Umbilical cord (tissue), 1 donor: ENCODE measurements at regions not wholly inside any gene's neighbourhood (a gene's known extent, or its start where the extent isn't known, plus 50 kb on each side); places are given as distances from the start of the nearest gene placed in this dataset.
A peak's percentile ranks its signal among the peaks of the same experiment; 100 is the strongest.
"Not testable (repeated sequence)": the region's sequence is repeated elsewhere in the genome, so short reads cannot be mapped to it uniquely, and the experiment has no call there.

Source experiments
- DNase-seq: peaks from one replicate; pipeline ENCODE4 v3.0.0-alpha.2; 2015; ENCODE audit warnings: low spot score

DNA sequence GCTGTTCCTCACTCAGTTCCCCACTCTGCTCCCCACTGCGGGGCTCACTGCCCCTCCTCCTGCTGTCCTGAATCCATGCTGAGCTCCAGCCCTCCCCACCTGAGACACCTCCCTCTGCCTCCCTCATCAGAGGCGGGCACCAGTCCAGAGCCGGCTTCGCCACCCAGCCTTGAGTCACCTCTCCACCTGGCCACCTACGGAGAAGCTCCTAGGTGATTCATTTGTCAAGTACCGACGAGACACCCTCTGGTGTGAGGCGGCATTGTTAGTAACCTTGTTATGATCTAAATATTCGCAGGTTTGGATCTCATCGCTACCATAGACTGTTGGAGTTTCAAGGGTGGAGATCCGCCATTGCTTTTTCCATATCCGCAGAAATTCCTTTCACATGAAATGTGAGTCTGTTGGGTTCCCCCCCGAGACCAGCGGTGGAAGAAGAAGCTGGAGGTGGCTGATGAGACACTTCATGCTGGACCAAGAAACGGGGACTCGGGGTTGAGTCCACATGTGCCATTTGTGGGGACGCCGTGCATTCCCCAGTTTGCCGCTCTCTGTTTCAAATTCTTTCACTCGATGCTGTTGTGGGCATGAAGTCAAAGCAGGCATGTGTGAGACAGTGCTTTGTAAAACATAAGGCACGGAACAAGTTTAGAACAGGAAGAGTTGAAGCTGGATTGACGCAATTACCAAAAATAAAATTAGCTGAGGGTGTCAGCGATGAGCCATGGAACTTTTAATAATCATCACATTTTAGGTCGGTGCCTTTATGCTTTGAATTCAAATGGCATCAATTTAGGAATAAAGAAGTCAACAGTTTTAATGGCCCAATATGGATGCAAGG, 259.8 kb upstream of the HDAC4 start:
- no peak for DNase-seq

- DNase-seq: no peak
Observed at GRCh38 chr2:239657992-239658391, 257.2 kb upstream of the HDAC4 start.

DNA sequence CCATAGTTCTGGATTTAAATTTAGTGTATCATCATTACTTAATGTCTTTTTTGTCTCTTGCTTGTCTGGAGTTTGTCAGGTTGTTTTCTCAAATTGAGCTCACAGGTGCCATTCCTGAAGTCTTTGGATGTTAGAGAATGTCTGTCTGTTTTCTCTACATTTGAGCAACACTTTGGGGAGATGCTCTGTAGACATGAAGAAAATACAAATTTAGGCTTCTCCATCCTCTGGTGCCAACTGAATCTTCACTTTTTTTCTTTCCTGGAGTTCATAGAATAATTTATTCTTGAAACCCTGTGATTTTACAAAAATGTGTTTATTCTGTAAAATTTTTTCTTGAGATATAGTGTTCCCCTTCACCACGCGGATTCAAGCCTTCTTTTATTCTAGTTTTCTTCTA, 256.4 kb upstream of the HDAC4 start:
- no peak for DNase-seq

GRCh38 chr2:239654266-239654665, 253.4 kb upstream of the HDAC4 start:
- DNase-seq: no peak

GRCh38 chr2:239651859-239652258, 251.0 kb upstream of the HDAC4 start:
- DNase-seq: no peak

GRCh38 chr2:239650674-239651073, 249.9 kb upstream of the HDAC4 start:
- no peak for DNase-seq

DNA sequence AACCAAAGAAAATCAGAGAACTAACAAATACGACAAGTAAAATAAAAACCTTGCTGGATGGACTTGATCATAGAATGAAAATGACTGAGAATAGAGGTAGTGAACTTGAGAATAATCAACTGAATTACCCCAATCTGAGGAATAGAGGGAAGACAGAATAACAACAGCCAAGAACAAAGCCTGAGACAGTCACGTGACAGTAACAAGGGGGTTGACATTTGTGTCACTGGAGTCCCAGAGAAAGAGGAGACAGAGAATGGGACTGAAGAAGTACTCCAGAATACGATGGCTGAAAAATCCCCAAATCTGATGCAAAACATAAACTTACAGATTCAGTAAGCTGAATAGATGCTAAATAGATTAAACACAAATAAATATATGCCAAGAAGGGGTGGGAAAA, 248.5 kb upstream of the HDAC4 start:
- no peak for DNase-seq

DNA sequence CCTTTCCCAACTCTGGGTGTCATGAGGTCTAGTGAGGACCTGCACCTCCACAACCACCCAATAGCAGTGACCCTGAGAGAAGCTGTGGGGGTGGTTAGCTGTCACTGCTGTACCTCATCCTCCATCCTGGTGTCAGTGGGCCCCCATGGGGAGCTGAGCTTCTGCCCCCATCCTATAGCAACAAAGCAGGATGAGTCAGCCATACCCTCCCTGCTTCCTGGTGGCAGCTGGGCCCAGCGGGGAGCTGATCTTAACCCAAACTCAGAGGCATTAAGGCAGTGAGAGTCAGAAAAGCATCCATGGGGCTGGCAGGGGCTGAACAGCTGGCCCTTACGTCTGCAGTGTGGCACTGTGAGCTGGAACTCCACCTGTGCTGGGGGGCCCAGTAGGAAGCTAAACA, 247.8 kb upstream of the HDAC4 start:
- DNase-seq: no peak

DNA sequence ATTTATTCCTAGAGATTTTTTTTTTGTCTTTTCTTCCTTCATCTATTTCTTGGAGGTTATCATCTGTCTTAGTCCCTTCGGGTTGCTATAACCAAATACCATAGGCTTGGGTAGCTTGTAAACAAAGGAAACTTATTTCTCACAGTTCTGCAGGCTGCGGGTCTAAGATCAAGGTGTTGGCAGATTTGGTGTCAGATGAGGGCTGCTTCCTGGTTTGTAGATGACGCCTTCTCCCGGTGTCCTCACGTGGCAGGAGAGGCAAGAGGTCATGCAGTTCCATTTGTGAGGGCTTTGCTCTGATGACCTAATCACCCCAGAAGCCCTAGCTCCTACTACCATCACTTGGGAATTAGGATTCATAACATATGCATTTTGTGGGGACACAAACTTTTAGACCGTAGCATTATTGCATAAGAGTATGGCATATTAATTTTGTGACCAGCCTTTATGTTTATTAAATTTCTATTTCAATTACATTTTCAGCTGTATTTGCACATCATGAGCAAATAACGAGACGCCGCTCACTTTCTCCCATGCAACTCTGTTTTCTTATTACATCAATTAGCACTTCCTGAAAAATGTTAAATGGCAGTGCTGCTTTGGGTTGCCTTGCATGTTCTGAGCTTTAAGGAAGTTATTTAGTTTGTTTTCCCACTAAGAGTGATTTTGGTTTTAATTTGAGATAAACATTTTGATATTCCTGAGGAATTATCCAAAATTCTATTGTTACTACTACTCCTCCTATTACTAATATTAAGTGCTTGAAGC, 246.4 kb upstream of the HDAC4 start:
- DNase-seq: no peak

- DNase-seq: no peak
Observed at GRCh38 chr2:239646184-239646583, 245.4 kb upstream of the HDAC4 start.

DNA sequence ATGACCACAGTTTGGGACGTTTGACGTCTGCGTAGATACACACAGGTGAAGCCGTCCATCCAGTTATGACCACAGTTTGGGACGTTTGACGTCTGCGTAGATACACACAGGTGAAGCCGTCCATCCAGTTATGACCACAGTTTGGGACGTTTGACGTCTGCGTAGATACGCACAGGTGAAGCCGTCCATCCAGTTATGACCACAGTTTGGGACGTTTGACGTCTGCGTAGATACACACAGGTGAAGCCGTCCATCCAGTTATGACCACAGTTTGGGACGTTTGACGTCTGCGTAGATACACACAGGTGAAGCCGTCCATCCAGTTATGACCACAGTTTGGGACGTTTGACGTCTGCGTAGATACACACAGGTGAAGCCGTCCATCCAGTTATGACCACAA, 243.8 kb upstream of the HDAC4 start:
- not testable (repeated sequence) for DNase-seq

DNA sequence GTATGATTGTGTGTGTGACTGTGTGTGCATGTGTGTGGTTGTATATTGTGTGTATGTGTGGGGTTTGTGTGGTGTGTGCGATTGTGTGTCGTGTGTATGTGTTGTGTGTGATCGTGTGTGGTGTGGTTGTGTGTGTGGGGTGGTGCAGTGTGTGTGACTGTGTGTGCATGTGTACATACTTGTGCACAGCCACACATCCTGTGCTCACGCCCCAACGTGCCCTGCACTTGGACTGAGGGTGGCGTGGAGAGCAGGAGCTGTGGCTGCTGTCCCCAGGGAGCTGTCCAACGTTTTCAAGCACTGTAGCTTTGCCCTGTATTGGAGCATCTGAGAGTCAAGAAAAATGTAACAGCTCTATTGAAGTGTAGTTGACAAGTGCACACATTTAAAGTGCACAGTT, 243.2 kb upstream of the HDAC4 start:
- DNase-seq: peak; percentile 33

DNA sequence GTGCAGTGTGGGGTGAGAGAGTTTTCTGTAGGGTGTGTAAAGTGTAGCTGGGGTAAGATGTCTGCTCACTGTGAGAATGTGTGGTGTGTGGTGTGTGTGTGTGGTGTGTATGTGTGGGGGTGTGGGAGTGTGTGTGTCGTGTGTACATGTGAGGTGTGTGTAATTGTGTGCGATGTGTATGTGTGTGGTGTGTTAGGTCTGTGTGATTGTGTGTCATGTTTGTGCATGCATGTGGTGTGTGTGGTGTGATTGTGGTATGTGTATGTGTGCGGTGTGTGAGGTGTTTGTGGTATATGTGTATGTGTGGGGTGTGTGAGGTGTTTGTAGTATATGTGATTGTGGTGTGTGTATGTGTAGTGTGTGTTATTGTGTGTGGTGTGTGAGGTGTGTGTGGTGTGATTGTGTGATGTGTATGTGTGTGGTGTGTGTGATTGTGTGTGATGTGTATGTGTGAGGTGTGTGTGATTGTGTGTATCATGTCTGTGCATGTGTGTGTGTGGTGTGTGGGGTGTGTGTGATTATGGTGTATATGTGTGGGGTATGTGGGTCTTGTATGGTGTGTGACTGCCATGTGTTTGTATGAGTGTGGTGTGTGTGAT, 241.7 kb upstream of the HDAC4 start:
- no peak for DNase-seq

DNA sequence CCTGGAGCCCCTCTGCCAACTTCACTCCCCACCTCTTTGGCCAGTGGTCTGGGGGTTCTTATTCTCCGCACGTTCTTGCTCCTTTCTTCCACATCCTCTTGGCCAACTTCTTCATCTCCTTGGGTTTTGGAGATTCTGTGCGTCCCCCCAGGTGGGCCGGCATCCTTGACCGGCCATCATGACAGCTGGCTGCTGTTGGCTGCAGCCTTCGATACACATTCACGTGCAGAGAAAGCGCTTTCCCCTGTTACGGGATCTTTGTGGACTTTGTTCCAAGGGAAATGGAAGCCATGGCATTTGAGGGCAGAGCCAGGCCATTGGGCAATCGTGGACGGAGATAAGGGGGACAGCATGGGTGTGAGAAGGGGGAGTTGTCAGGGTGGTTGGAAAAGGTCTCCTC, 241.1 kb upstream of the HDAC4 start:
- not testable (repeated sequence) for DNase-seq

DNA sequence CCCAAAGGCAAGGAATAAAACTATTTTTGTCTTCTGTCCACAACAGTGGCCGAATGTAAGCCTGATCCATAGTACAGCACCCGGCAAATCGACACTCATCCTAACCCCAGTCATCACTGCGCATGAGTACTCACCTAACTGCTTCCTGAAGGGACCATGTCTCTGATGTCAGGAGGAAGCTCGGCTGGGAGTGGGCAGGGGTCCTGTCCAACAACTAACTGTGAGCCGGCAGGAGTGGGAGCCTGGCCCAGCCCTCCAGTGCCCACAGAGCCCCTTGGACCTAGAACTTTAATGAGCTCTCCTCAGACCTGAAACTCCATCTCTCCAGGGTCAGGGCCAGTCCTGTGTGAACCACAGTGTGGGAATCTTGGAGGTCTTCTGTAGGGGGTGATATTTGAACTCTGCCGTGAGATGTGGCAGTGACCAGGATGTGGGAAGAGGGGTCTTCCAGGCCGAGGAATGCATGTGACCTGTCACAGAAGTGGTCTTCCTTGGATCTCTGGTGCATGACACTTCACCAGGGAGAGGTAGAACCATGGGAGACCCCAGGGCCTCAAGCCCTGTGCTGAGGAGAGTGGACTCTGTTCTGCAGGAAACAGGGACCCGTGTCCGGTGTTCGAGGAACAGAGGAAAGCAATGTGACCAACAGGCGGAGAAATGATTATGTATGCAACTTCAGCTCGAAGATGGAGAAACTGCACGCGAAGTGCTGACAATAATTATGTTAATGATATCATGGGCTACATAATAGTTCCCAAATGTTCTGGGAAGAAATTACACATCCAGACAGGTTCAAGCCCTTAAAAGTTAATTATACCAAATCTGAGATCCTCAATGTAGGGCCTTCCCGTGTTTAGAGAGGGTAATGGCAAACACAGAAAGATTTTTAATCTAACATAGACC, 240.1 kb upstream of the HDAC4 start:
- DNase-seq: no peak

- DNase-seq: no peak
Observed at GRCh38 chr2:239640210-239640609, 239.4 kb upstream of the HDAC4 start.

GRCh38 chr2:239639421-239640185, 238.8 kb upstream of the HDAC4 start:
- DNase-seq: no peak

- no peak for DNase-seq
Observed at GRCh38 chr2:239638376-239638775, 237.6 kb upstream of the HDAC4 start.

DNA sequence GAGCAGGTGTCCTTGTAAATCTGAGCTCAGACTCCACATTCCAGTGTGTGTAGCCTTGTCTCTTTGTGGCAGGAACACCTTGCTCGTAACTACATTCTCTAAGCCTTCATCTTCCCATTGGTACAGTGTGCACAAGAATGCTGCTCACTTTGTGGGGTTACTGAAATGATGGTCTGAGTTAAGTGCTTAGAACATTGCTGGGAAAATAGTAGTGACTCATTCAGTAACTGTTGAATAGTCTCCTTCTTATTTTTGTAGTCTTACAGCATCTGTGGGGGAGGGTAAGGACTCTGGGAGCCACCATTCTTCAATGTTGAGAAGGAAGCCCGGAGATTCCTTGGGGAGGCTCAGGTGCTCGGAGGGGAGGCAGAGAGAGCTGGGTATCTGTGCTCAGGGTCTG, 236.0 kb upstream of the HDAC4 start:
- no peak for DNase-seq

DNA sequence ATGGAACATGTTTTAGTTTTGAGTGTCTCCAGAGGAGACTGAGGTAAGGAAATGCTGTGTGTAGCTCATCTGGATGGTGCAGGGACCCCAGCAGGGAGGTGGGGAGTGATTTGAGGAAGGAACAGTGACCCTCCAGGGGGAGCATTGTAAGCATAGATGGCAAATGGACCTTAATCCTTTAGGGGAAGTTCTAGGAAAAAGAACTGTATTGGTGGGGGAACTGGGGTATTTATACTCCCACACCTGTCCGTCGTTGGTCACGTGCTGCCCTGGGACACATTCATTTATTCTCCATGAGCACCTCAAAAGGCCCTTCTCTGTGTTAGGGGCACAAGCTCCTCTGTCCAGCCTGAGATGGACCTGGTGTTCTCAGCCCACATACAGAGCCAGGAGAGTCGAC, 233.9 kb upstream of the HDAC4 start:
- no peak for DNase-seq
